ENCODE measurements at regions not wholly inside any gene's neighbourhood (a gene's known extent, or its start where the extent isn't known, plus 50 kb on each side); places are given as distances from the start of the nearest gene placed in this dataset.

DNA sequence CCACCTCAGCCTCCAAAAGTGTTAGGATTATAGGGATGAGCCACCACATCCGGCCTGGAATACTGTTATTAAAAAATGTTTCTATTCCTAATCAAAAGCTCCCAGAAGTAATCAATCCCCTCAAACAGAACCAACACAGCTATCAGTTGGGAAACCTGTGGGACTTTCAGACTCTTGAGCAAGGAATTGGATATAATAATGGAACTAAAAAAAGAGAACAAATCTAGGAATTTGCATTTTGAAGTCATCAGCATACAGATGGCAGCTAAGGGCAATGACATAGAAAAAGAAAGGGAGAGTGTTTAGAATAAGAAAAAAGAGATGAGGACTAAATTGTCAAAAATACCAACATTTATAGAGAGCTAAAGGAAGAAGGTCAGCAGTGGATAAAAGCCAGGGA, 54.7 kb upstream of the AMN1 start:
- DNase-seq (ENCODE audit: low read depth), result no peak

DNA sequence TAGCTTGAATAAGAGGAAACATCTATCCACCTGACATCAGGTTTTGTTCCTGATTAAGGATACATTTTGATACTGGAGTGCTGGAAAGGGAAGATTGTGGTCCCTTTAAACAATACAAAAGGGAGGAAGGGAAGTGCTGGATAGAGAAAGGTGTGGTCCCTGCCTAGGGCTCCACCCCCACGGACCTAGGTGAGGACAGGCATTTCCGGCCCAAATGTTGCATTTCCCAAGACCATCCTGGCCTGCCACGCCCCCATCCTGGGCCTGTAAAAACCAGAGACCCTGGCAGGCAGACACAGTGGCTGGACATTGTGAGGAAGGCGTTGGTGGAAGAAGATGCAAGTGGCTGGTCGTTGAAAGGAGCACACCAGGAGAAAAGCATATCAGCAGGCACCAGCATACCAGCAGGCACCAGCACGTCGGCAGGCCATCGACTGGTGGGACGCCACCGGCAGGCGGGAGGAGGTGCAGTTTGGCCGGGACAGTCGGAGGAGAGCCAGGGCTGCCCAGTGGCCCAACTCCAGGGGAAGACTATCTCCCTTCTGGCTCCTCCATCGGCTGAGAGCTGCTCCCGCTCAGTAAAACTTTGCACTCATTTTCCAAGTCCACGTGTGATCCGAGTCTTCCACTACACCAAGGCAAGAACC, 53.2 kb upstream of the AMN1 start:
- DNase-seq (ENCODE audit: low read depth), result no peak

DNA sequence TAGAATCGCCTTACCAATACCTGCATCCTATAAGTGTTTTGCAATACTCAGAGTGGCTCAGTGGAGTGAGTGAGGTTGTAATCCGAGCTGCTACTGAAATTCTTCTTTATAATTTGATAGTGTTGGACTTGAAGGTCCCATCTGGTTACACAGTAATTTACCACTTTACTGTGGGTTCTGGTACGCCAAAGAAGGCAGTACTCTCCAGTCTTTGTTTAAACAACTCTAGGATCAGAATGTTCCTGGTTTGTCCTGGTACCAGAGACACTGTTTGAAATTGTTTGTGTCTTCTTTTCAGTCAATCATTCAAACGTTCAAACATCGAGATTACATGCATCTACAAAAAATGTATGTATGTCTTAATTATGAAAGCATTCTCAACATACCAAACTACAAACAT, 51.3 kb upstream of the AMN1 start:
- DNase-seq (ENCODE audit: low read depth), result no peak

DNA sequence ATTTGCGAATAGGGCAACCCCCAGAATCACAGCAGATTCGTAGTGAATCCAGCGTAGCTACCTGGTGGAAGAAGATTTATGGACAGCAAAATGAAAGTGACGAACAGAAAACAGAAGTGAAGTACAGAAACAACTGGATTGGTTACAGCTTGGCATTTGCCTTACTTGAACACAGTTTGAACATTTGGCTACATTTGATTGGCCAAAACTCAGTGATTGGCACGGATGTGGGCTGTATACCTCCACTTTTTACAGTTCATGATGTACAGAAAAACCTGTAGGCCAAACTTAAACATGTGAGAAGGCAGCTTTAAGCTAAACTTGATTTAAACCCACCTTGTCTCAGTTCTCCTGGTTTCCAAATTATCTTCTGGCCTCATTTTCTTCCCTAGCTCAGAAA, 49.9 kb upstream of the AMN1 start:
- DNase-seq (ENCODE audit: low read depth), result no peak

All from LHCN-M2 (cell line).